Gastrocnemius medialis (tissue), 4 donors: ENCODE measurements at regions not wholly inside any gene's neighbourhood (a gene's known extent, or its start where the extent isn't known, plus 50 kb on each side); places are given as distances from the start of the nearest gene placed in this dataset.

Source experiments
- POLR2A ChIP-seq, 2 donors: fragments of 450-650 bp; IDR thresholded peaks; one replicate each; pipeline ENCODE4 v1.6.1; 2017; ENCODE audit warnings: antibody characterized with exemption in 2 of 2, mild to moderate bottlenecking in 2 of 2, moderate library complexity in 2 of 2
- TF ChIP-seq, protein P1 (sequence below), 5 experiments: fragments of 450-650 bp in 3 of 5; fragments of 200-600 bp in 2 of 5; sonication (generic) in 2 of 5; IDR thresholded peaks in 4 of 5; conservative IDR thresholded peaks in 1 of 5; 1 replicate in 4 of 5; 2 replicates in 1 of 5; pipeline ENCODE4 v1.5.1; 2016 to 2019; ENCODE audit warnings: antibody characterized with exemption in 5 of 5, mild to moderate bottlenecking in 3 of 5, moderate library complexity in 3 of 5

DNA sequence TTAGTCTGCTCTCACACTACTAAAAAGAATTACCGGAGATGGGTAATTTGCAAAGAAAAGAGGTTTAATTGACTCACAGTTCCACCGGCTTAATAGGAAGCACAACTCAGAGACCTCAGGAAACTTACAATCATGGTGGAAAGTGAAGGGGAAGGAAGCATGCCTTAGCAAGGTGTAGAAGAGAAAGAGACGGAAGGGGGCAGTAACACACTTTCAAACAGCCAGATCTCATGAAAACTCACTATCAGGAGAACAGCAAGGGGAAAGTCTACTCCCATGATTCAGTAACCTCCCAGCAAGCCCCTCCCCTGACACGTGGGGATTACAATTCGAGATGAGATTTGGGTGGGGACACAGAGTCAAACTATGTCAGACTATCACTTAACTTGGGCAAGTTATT, 236.6 kb upstream of the ANO3 start:
- no peak for TF ChIP-seq POLR2A (IDR thresholded peaks at IDR 0.05)
- TF ChIP-seq, protein P1, sequence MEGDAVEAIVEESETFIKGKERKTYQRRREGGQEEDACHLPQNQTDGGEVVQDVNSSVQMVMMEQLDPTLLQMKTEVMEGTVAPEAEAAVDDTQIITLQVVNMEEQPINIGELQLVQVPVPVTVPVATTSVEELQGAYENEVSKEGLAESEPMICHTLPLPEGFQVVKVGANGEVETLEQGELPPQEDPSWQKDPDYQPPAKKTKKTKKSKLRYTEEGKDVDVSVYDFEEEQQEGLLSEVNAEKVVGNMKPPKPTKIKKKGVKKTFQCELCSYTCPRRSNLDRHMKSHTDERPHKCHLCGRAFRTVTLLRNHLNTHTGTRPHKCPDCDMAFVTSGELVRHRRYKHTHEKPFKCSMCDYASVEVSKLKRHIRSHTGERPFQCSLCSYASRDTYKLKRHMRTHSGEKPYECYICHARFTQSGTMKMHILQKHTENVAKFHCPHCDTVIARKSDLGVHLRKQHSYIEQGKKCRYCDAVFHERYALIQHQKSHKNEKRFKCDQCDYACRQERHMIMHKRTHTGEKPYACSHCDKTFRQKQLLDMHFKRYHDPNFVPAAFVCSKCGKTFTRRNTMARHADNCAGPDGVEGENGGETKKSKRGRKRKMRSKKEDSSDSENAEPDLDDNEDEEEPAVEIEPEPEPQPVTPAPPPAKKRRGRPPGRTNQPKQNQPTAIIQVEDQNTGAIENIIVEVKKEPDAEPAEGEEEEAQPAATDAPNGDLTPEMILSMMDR (IDR thresholded peaks at IDR 0.05 in 4 of 5, conservative IDR thresholded peaks at IDR 0.05 in 1 of 5) = no peak
